22Rv1 (cell line): ENCODE measurements at regions not wholly inside any gene's neighbourhood (a gene's known extent, or its start where the extent isn't known, plus 50 kb on each side); places are given as distances from the start of the nearest gene placed in this dataset.

Source experiments
- CTCF ChIP-seq: fragments of 450-650 bp; IDR thresholded peaks from 2 replicates; pipeline ENCODE4 v1.5.1; 2017; ENCODE audit warnings: mild to moderate bottlenecking
- ZFX ChIP-seq: fragments of 450-650 bp; IDR thresholded peaks from 2 replicates; pipeline ENCODE4 v1.6.1; 2017; ENCODE audit warnings: antibody characterized with exemption, borderline replicate concordance

- TF ChIP-seq CTCF (no peak), ZFX (no peak)
These were observed 378.8 kb upstream of the ARID1B start for GRCh38 chr6:156398371-156398770.
